GM11168 (cell line): ENCODE measurements at regions not wholly inside any gene's neighbourhood (a gene's known extent, or its start where the extent isn't known, plus 50 kb on each side); places are given as distances from the start of the nearest gene placed in this dataset.
"Not testable (repeated sequence)": the region's sequence is repeated elsewhere in the genome, so short reads cannot be mapped to it uniquely, and the experiment has no call there.

Experiments used
- in situ Hi-C: fragments of 300-500 bp; cut with MboI; formaldehyde crosslinking; loops from one replicate; pipeline ENCODE4 v1.12.0; 2022; ENCODE audit warnings: low sequenced_read_pairs; ENCODE audit not compliant: unreplicated experiment

DNA sequence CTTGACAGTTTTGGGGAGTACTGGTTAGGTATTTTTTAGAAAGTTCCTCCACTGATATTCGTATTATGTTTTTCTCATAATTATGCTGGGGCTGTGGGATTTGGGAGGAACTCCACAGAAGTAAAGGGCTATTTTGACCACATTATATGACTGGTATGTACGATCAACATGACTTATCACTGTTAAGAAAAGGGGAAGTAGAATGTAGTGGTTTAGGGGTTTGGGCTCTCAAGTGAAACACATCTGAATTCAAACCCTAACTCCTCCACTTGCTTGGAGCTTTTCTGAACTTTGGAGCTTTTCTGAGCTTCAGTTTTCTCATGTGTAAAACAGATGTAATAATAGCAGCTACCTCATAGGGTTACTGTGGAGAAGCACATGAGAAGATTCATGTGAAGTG lies 96.4 kb upstream of the C1GALT1C1 start:
- in situ Hi-C loops = no loop called here

DNA sequence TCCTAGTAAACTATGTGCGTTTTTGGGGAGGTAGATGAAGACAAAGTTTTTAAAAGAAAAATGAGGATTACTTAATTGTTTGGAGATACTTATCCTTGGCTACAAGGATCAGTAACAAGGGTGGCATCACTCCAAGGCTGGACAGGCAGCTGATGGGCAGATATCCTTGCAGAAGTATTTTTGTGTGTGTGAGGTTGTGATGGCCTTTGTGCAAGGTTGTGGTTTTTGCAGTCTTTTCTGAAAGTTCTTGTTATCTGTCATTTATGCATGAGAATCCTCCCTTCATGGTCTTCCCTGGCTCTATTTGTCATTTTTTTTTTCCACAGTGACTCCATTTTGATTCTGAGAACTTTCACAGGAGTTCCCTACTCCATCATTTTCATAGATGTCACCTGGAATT lies 96.0 kb upstream of the C1GALT1C1 start:
- in situ Hi-C loops = no loop called here

DNA sequence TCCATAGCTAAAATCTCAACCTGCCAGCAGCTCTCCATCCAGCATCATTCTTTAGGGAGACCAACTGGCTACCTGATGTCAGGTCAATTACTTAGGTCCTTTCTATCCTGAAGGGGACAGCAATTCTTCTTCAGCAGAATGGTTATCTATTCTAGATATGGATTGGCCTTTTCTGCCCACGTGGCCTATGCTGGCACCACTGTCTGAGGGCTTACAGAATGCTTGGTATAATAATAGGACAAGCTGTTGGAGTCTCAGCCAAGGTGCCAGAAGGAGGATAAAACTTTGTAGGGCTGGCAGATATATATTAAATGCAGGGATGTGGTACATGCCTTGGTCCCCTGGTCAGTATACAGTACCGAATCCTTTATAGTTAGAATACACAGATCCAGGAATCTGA lies 89.8 kb upstream of the C1GALT1C1 start:
- in situ Hi-C loops = no loop called here

DNA sequence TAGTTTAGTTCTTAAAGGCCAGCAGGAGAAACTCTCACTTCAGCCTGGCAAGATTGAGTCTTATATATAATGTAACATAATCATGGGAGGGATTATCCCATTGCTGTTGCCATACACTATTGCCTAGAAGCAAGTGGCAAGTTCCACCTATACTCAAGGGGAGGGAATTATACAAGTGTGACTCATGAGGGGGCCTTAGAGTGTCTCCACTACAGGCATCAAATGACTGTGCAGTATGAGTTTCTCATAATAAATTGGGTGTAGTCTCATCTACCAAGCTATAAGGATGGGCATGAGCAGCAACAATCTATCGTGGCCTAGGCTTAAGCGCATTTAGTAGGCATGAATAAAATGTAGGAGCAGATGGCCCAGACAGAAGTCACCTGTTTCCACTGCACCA lies 89.1 kb upstream of the C1GALT1C1 start:
- in situ Hi-C loops = no loop called here

DNA sequence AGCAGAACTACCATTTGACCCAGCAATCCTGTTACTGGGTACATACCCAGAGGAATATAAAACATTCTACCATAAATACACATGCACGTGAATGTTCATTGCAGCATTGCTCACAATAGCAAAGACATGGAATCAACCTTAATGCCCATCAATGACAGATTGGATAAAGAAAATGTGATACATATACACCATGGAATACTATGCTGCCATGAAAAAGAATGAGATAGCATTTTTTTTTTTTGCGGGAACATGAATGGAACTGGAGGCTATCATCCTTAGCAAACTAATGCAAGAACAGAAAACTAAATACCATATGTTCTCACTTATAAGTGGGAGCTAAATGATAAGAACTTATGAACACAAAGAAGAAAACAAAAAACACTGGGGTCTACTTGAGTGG lies 72.5 kb upstream of the C1GALT1C1 start:
- in situ Hi-C loops = not testable (repeated sequence)

DNA sequence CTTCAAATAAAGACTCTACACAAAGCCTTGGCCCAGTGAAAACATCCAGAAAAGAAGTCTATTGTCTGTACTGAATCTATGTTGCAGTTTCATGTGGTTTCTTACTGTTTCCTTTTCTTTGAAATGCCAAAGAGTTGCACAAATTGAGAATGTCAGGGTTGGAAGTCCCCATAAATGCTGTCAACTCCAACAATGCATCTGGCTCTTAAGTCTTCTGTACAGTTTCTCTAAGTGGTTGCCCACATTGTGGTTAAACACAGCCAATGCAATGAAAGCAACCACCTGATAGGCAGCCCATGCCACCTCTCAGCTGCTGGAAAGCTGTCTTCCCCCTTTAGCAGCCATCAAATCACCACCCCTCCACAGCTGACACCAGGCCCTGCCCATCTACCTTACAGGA lies 67.2 kb upstream of the C1GALT1C1 start:
- in situ Hi-C loops = no loop called here

DNA sequence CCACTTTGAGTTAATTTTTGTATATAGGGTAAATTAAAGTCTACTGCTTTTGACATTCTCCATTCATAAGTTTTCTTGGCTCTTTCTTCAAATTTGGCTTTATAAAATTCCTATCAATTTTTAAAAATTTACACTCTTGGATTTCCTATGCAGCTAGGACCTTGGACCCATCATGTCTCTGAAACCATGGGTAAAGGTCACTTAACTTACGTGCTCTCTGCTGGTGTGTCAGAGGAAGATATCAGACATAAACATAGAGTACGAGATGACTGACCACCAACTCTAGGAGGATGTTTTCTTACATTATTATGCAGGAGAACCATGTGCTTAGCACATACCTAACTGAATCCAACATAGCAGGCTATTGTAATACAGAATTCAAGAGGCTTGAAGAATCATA lies 62.5 kb upstream of the C1GALT1C1 start:
- in situ Hi-C loops = no loop called here

DNA sequence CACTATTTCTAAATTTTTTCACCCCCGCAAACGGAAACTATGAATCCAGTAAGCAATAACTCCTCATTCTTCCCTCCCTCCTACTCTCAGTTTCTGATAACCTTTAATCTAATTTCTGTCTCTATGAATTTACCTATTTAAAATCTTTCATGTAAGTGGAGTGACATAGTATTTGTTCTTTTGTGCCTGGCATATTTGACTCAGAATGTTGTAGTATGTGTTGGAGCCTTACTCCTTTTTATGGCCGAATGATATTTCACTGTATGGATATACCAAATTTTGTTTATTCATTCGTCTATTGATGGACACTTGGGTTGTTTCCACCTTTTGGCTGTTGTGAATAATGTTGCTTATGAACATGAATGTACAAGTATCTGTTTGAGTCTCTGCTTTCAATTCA lies 61.1 kb upstream of the C1GALT1C1 start:
- in situ Hi-C loops = no loop called here

DNA sequence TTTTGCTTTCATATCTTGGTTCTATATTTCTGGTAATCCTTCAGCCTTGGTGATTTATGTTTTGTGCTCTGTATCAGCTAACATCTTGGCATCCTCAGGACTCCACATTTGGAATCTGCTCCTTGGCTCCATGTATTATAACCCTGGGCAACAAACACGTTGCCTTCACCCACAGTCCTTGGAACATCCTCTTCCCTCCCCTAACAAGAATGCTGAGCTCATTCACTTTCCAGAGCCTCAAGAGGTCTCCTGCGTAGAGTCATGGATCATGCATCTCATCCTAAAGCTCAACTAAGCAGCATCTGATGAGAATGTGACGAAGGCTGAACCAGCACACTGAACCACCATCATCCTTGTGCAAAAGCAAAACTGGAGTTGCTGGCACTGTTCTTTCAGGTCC lies 60.5 kb upstream of the C1GALT1C1 start:
- in situ Hi-C loops = no loop called here

DNA sequence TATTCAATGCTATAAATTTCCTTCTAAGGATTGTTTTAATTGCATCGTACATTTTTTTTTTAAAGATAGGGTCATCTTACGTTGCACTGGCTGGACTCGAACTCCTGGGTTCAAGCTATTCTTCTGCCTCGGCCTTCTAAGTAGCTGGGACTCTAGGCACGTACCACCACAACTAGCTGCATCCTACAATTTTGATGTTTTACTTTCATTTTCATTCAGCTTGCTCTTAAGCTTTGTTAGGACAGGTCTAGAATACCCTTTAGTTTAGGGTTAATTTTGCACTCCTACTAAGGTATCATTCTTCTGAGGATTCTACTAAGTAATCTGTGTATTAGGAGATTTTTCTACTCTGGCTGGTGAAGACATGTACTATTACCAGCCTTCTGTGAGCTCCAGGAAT lies 50.2 kb upstream of the C1GALT1C1 start:
- in situ Hi-C loops = no loop called here
